IMR-90 (cell line): ENCODE measurements at regions not wholly inside any gene's neighbourhood (a gene's known extent, or its start where the extent isn't known, plus 50 kb on each side); places are given as distances from the start of the nearest gene placed in this dataset.

Experiments
- ATAC-seq: fragments of 200-7000 bp; cut with Tn5 transposase; 2 replicates; pipeline ENCODE4 v1.9.1; 2020; ENCODE audit warnings: low read depth, mild to moderate bottlenecking, moderate library complexity
- BruUV-seq: library from RNA; stranded (reverse); fragments of 400-500 nt; replicated peaks from 2 replicates; lab custom pipeline; 2021; lab: Mats Ljungman, UMichigan
- CTCF ChIA-PET: fragments of 300-600 bp; formaldehyde crosslinking; extraction: SDS; loops from one replicate; lab custom pipeline; 2021; ENCODE audit warnings: antibody characterized with exemption; lab: Yijun Ruan, JAX
- POLR2A ChIA-PET: fragments of 300-600 bp; sonication (Branson Sonifier 250); formaldehyde crosslinking; loops from one replicate; lab custom pipeline; 2022; ENCODE audit warnings: antibody characterized with exemption; ENCODE audit not compliant: unreplicated experiment; lab: Charles Lee
- DNase-seq: peaks from one replicate; pipeline ENCODE4 v3.0.0; 2013
- H2AFZ ChIP-seq: replicated peaks from 2 replicates; pipeline ENCODE3; 2013; ENCODE audit warnings: low read length, mild to moderate bottlenecking; ENCODE audit not compliant: poor library complexity
- H2AK5ac ChIP-seq: 2 replicates; pipeline ENCODE4 v1.6.1; 2013; ENCODE audit warnings: low read depth, low read length, inconsistent platforms
- H2AK9ac ChIP-seq: replicated peaks from 2 replicates; pipeline ENCODE3; 2013; ENCODE audit warnings: mild to moderate bottlenecking, low read depth, low read length, moderate library complexity; ENCODE audit not compliant: poor library complexity
- H2BK120ac ChIP-seq: 2 replicates; pipeline ENCODE4 v1.6.1; 2013; ENCODE audit warnings: low read depth, low read length, inconsistent platforms
- H2BK15ac ChIP-seq: 3 replicates; pipeline ENCODE4 v1.6.1; 2013; ENCODE audit warnings: low read depth, low read length, inconsistent platforms
- H2BK20ac ChIP-seq: 2 replicates; pipeline ENCODE4 v1.6.1; 2013; ENCODE audit warnings: low read depth, mild to moderate bottlenecking, inconsistent platforms, low read length, moderate library complexity
- H2BK5ac ChIP-seq: 2 replicates; pipeline ENCODE4 v1.6.1; 2013; ENCODE audit warnings: mild to moderate bottlenecking, low read depth, low read length, inconsistent platforms; ENCODE audit not compliant: poor library complexity, severe bottlenecking
- H3K14ac ChIP-seq: replicated peaks from 2 replicates; pipeline ENCODE4 v1.6.1; 2013; ENCODE audit warnings: low read depth, low read length, inconsistent platforms
- H3K18ac ChIP-seq: 2 replicates; pipeline ENCODE4 v1.6.1; 2013; ENCODE audit warnings: low read depth, low read length, control low read depth
- H3K23ac ChIP-seq: 2 replicates; pipeline ENCODE4 v1.6.1; 2013; ENCODE audit warnings: low read depth, low read length, inconsistent platforms
- H3K27ac ChIP-seq: 2 replicates; pipeline ENCODE4 v1.5.1; 2013; ENCODE audit warnings: mild to moderate bottlenecking, control low read depth, low read length; ENCODE audit not compliant: insufficient read depth
- H3K27me3 ChIP-seq: 2 replicates; pipeline ENCODE4 v1.6.1; 2013; ENCODE audit warnings: low read length; ENCODE audit not compliant: control insufficient read depth, insufficient read depth
- H3K36me3 ChIP-seq: 2 replicates; pipeline ENCODE4 v1.6.1; 2013; ENCODE audit warnings: low read length, mixed read lengths; ENCODE audit not compliant: control insufficient read depth, insufficient read depth
- H3K4ac ChIP-seq: 2 replicates; pipeline ENCODE4 v1.6.1; 2013; ENCODE audit warnings: low read depth, low read length, inconsistent platforms
- H3K4me1 ChIP-seq: 2 replicates; pipeline ENCODE4 v1.6.1; 2013; ENCODE audit warnings: low read length, mixed read lengths; ENCODE audit not compliant: control insufficient read depth, insufficient read depth
- H3K4me2 ChIP-seq: 2 replicates; pipeline ENCODE4 v1.6.1; 2013; ENCODE audit warnings: low read depth, mild to moderate bottlenecking, control low read depth, low read length, moderate library complexity
- H3K4me3 ChIP-seq: 2 replicates; pipeline ENCODE4 v1.5.1; 2013; ENCODE audit warnings: low read depth, mild to moderate bottlenecking, control low read depth, low read length, moderate library complexity; ENCODE audit not compliant: insufficient read depth
- H3K56ac ChIP-seq: 2 replicates; pipeline ENCODE4 v1.6.1; 2013; ENCODE audit warnings: low read length, inconsistent platforms; ENCODE audit not compliant: insufficient read depth; ENCODE audit errors: extremely low read depth
- H3K79me1 ChIP-seq, 2 experiments: 2 replicates each; pipeline ENCODE4 v1.6.1; 2013; ENCODE audit warnings: low read length in 2 of 2, inconsistent platforms in 1 of 2, low read depth in 1 of 2
- H3K9ac ChIP-seq: 2 replicates; pipeline ENCODE4 v1.6.1; 2013; ENCODE audit warnings: low read depth, low read length, control low read depth
- H3K9me1 ChIP-seq: 2 replicates; pipeline ENCODE4 v1.6.1; 2013; ENCODE audit warnings: low read length, inconsistent platforms; ENCODE audit not compliant: insufficient read depth
- H3K9me3 ChIP-seq: 2 replicates; pipeline ENCODE4 v1.6.1; 2013; ENCODE audit warnings: low read length; ENCODE audit not compliant: control insufficient read depth, insufficient read depth
- H4K20me1 ChIP-seq: 2 replicates; pipeline ENCODE4 v1.6.1; 2013; ENCODE audit warnings: low read length, inconsistent platforms; ENCODE audit not compliant: insufficient read depth
- H4K5ac ChIP-seq: 2 replicates; pipeline ENCODE4 v1.6.1; 2013; ENCODE audit warnings: mild to moderate bottlenecking, low read depth, low read length, control low read depth
- H4K8ac ChIP-seq, 2 experiments: 2 replicates each; pipeline ENCODE4 v1.6.1; 2013; ENCODE audit warnings: low read depth in 2 of 2, low read length in 2 of 2, control low read depth in 1 of 2, inconsistent platforms in 1 of 2
- H4K91ac ChIP-seq: 2 replicates; pipeline ENCODE4 v1.6.1; 2013; ENCODE audit warnings: low read depth, low read length, inconsistent platforms; ENCODE audit not compliant: insufficient read depth
- BHLHE40 ChIP-seq: fragments of 150-350 bp; IDR thresholded peaks from 2 replicates; pipeline ENCODE4 v1.6.1; 2016; ENCODE audit warnings: mild to moderate bottlenecking, low read depth, low read length
- CEBPB ChIP-seq: IDR thresholded peaks from 2 replicates; pipeline ENCODE4 v1.6.1; 2012; ENCODE audit warnings: low read depth, low read length, improper control_type of control experiment
- CHD1 ChIP-seq: IDR thresholded peaks from 2 replicates; pipeline ENCODE4 v1.6.1; 2012; ENCODE audit warnings: low read depth, low read length, improper control_type of control experiment
- MAFK ChIP-seq: IDR thresholded peaks from 2 replicates; pipeline ENCODE4 v1.6.1; 2012; ENCODE audit warnings: low read depth, low read length, improper control_type of control experiment
- MAZ ChIP-seq: IDR thresholded peaks from 2 replicates; pipeline ENCODE4 v1.6.1; 2012; ENCODE audit warnings: low read depth, mild to moderate bottlenecking, low read length, improper control_type of control experiment, moderate library complexity, borderline replicate concordance
- POLR2A ChIP-seq: IDR thresholded peaks from 2 replicates; pipeline ENCODE4 v1.6.1; 2012; ENCODE audit warnings: mild to moderate bottlenecking, low read depth, low read length
- RAD21 ChIP-seq: IDR thresholded peaks from 2 replicates; pipeline ENCODE4 v1.6.1; 2012; ENCODE audit warnings: low read length, improper control_type of control experiment
- RCOR1 ChIP-seq: IDR thresholded peaks from 2 replicates; pipeline ENCODE4 v1.6.1; 2012; ENCODE audit warnings: mild to moderate bottlenecking, low read length, improper control_type of control experiment; ENCODE audit not compliant: insufficient replicate concordance
- SMC3 ChIP-seq: fragments of 150-350 bp; IDR thresholded peaks from 2 replicates; pipeline ENCODE4 v1.6.1; 2016; ENCODE audit warnings: low read depth, mild to moderate bottlenecking, antibody characterized with exemption, low read length, moderate library complexity
- WGBS, 2 experiments: methylation state at CpG; one replicate each; pipeline versions ENCODE4 v1.1.5 to v1.1.7; 2013; ENCODE audit warnings: missing lambda C conversion rate in 2 of 2; ENCODE audit not compliant: insufficient read length in 1 of 2; ENCODE audit errors: extremely low coverage in 2 of 2; 5-methylcytosine and 5-hydroxymethylcytosine counted together
- dilution Hi-C: fragments of 300-500 bp; cut with HindIII; formaldehyde crosslinking; loops from one replicate; pipeline ENCODE4 v1.14.3; 2018; ENCODE audit warnings: low sequenced_read_pairs; ENCODE audit not compliant: unreplicated experiment
- in situ Hi-C: fragments of 300-500 bp; cut with MboI; formaldehyde crosslinking; loops from 3 replicates; pipeline ENCODE4 v1.14.3; 2019; ENCODE audit warnings: low sequenced_read_pairs, inconsistent platforms, mixed read lengths
- intact Hi-C: fragments of 100-400 bp; cut with micrococcal nuclease; formaldehyde crosslinking; loops from 2 replicates; pipeline ENCODE4 v1.10.0; 2022
- TF ChIP-seq, protein P1 (sequence below): fragments of 150-350 bp; IDR thresholded peaks from 2 replicates; pipeline ENCODE4 v1.6.1; 2016; ENCODE audit warnings: low read depth, mild to moderate bottlenecking, low read length, moderate library complexity, borderline replicate concordance
- TF ChIP-seq, protein P2 (sequence below): conservative IDR thresholded peaks from 2 replicates; pipeline ENCODE4 v1.5.1; 2012; ENCODE audit warnings: mild to moderate bottlenecking, low read depth, low read length, improper control_type of control experiment
- TF ChIP-seq, protein P3 (sequence below): fragments of 150-350 bp; IDR thresholded peaks from 2 replicates; pipeline ENCODE4 v1.6.1; 2017; ENCODE audit warnings: mild to moderate bottlenecking, antibody characterized with exemption, low read length, low read depth

- no peak overlapping the region for H2BK5ac ChIP-seq
- H3K56ac ChIP-seq = no peak overlapping the region
- H2AK9ac ChIP-seq = no peak overlapping the region
- H3K36me3 ChIP-seq = no peaks in the 10 kb centered on the region
- H3K9me1 ChIP-seq = no peaks in the 10 kb centered on the region
- in situ Hi-C loops = no loop called here
- intact Hi-C loops = no loop called here
- no peak overlapping the region for H3K27ac ChIP-seq
- no peak overlapping the region for H4K91ac ChIP-seq
- ATAC-seq (no peak), DNase-seq (no peak)
- H3K4me2 ChIP-seq = no peak overlapping the region
- no peaks in the 10 kb centered on the region; the same call in 1 of the 2 replicates for H3K4me1 ChIP-seq
- peaks cover 1% of the 10 kb centered on the region; the same call in 1 of the 2 replicates for H3K9me3 ChIP-seq
- H2BK120ac ChIP-seq = no peak overlapping the region
- no peak overlapping the region for H3K18ac ChIP-seq
- no peak overlapping the region for H2BK15ac ChIP-seq
- H3K79me1 ChIP-seq = no peaks in the 10 kb centered on the region
- no peak overlapping the region for H3K23ac ChIP-seq
- H3K4me3 ChIP-seq = no peak overlapping the region
- BruUV-seq = no TSS peak
- no peak overlapping the region for H2AFZ ChIP-seq
- H3K9ac ChIP-seq = no peak overlapping the region
- H3K14ac ChIP-seq = no peak overlapping the region
- H2AK5ac ChIP-seq = no peak overlapping the region
- WGBS, 2 experiments = 66 to 100% methylated on average over 1 to 3 of the region's 4 CpGs
- CTCF ChIA-PET = no interaction called here
- no peaks in the 10 kb centered on the region for H4K20me1 ChIP-seq
- no peak overlapping the region for H3K4ac ChIP-seq
- POLR2A ChIA-PET = no interaction called here
- TF ChIP-seq, protein P1, sequence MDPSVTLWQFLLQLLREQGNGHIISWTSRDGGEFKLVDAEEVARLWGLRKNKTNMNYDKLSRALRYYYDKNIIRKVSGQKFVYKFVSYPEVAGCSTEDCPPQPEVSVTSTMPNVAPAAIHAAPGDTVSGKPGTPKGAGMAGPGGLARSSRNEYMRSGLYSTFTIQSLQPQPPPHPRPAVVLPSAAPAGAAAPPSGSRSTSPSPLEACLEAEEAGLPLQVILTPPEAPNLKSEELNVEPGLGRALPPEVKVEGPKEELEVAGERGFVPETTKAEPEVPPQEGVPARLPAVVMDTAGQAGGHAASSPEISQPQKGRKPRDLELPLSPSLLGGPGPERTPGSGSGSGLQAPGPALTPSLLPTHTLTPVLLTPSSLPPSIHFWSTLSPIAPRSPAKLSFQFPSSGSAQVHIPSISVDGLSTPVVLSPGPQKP = no peak
- TF ChIP-seq RAD21 (no peak), BHLHE40 (no peak), POLR2A (no peak), CEBPB (no peak), RCOR1 (no peak), MAFK (no peak), SMC3 (no peak), CHD1 (no peak), MAZ (no peak)
- TF ChIP-seq, protein P2, sequence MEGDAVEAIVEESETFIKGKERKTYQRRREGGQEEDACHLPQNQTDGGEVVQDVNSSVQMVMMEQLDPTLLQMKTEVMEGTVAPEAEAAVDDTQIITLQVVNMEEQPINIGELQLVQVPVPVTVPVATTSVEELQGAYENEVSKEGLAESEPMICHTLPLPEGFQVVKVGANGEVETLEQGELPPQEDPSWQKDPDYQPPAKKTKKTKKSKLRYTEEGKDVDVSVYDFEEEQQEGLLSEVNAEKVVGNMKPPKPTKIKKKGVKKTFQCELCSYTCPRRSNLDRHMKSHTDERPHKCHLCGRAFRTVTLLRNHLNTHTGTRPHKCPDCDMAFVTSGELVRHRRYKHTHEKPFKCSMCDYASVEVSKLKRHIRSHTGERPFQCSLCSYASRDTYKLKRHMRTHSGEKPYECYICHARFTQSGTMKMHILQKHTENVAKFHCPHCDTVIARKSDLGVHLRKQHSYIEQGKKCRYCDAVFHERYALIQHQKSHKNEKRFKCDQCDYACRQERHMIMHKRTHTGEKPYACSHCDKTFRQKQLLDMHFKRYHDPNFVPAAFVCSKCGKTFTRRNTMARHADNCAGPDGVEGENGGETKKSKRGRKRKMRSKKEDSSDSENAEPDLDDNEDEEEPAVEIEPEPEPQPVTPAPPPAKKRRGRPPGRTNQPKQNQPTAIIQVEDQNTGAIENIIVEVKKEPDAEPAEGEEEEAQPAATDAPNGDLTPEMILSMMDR = no peak
- TF ChIP-seq, protein P3, sequence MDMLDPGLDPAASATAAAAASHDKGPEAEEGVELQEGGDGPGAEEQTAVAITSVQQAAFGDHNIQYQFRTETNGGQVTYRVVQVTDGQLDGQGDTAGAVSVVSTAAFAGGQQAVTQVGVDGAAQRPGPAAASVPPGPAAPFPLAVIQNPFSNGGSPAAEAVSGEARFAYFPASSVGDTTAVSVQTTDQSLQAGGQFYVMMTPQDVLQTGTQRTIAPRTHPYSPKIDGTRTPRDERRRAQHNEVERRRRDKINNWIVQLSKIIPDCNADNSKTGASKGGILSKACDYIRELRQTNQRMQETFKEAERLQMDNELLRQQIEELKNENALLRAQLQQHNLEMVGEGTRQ = no peak
- H2BK20ac ChIP-seq = no peak overlapping the region
- no peaks in the 10 kb centered on the region for H3K27me3 ChIP-seq
- dilution Hi-C loops = no loop called here
- no peak overlapping the region for H4K8ac ChIP-seq
- no peak overlapping the region for H4K5ac ChIP-seq
Measured at GRCh38 chr18:68164909-68165308, 550.0 kb downstream of the TMX3 start.
